ENCODE measurements at regions not wholly inside any gene's neighbourhood (a gene's known extent, or its start where the extent isn't known, plus 50 kb on each side); places are given as distances from the start of the nearest gene placed in this dataset.

DNA sequence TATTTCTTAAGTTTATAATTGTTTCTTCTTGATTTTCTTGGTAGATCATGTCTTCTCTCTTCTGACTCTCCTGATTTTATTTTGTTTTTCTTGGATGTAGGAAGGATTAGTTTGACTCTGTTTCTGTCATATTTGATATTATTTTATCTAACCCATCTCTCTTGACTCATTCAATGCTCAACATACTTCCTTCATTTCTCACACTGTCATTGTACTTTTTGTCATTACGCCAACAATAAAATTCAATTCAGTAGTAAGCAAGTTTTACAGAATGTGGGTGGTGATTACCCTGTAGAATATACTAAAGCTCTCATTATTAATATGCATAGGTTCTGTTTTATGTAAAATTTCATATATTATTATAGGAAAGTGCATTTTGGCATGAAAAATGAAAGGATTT lies 1303.0 kb upstream of the AGA start:
- TF ChIP-seq, protein P1, sequence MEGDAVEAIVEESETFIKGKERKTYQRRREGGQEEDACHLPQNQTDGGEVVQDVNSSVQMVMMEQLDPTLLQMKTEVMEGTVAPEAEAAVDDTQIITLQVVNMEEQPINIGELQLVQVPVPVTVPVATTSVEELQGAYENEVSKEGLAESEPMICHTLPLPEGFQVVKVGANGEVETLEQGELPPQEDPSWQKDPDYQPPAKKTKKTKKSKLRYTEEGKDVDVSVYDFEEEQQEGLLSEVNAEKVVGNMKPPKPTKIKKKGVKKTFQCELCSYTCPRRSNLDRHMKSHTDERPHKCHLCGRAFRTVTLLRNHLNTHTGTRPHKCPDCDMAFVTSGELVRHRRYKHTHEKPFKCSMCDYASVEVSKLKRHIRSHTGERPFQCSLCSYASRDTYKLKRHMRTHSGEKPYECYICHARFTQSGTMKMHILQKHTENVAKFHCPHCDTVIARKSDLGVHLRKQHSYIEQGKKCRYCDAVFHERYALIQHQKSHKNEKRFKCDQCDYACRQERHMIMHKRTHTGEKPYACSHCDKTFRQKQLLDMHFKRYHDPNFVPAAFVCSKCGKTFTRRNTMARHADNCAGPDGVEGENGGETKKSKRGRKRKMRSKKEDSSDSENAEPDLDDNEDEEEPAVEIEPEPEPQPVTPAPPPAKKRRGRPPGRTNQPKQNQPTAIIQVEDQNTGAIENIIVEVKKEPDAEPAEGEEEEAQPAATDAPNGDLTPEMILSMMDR (IDR thresholded peaks at IDR 0.05): no peak
- no peak for TF ChIP-seq POLR2A (IDR thresholded peaks at IDR 0.05)

Measured in heart left ventricle (tissue), 13 donors.